ENCODE measurements at regions not wholly inside any gene's neighbourhood (a gene's known extent, or its start where the extent isn't known, plus 50 kb on each side); places are given as distances from the start of the nearest gene placed in this dataset.

DNA sequence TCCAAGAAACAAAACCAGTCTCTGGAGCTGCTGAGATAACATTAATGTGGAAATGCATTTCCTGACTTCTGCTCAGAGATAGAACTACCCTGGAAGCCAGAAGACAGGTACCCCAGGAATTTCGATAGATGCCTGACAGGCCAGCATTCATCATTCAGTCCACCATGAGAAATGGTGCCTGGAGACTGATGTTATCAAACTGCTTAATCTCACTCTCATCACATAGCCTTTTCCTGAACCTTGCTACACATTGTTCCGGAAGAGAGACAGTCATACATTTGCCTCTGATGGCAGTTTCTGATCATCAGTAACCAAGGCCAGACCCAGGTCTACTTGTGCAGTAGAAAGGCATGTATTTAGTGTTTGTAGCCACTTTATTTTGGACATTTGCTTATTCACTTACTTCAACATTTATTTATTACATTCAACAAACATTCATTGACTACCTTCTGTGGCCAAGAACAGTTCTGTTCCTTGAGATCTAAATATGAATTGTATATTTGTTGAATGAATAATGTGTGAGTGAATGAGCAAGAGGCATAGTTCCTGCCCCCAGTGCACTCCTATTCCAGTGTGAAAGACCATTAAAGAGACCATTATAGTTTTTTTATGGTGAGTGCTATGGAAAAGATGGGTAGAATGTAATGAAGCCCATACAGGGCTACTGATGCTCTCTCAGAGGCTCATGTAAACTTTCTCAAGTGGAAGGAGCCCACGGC lies 485.7 kb downstream of the NUF2 start:
- Histone ChIP-seq H3F3A (ENCODE audit: insufficient read depth, low read length, poor library complexity, severe bottlenecking) (no peaks in the 10 kb centered on the region), H3K9ac (ENCODE audit: low read length) (no peak overlapping the region), H3K4me2 (ENCODE audit: low read length) (no peak overlapping the region), H3K27me3 (ENCODE audit: insufficient read depth, low read depth, low read length) (no peaks in the 10 kb centered on the region), H3K4me3 (ENCODE audit: low read length) (no peak overlapping the region), H2AFZ (ENCODE audit: low read depth, low read length) (no peak overlapping the region), H4K20me1 (ENCODE audit: insufficient read depth) (no peaks in the 10 kb centered on the region), H3K36me3 (ENCODE audit: insufficient read depth, low read length) (no peaks in the 10 kb centered on the region), H3K27ac (ENCODE audit: low read length) (no peak overlapping the region), H3K9me2 (ENCODE audit: insufficient read depth, low read length) (no peaks in the 10 kb centered on the region), H3K79me2 (replicated peaks; ENCODE audit: insufficient read depth, low read length) (no peaks in the 10 kb centered on the region), H3K9me3 (ENCODE audit: low read length) (no peaks in the 10 kb centered on the region)
- TF ChIP-seq RAD21 (conservative IDR thresholded peaks at IDR 0.05) = no peak

DNA sequence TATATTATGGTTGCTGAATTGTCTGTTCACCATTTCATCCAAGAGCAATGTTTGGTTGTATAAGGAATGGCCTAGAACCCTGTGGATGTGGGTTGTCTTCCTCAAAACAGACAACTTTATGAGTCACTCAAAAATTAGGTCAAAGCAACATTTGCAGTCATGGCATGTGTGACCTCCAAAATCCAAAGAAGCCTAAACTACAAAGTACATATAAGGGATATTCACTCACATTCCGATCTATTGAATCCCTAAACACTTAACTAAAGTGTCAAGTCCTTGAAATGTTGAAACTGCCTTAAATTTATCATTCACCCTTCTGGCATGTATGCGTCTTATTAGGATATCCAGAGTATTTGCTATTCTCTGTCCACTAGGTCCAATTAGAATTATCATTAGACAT lies 491.5 kb downstream of the NUF2 start:
- Histone ChIP-seq H4K20me1 (ENCODE audit: insufficient read depth) (no peaks in the 10 kb centered on the region), H3F3A (ENCODE audit: insufficient read depth, low read length, poor library complexity, severe bottlenecking) (no peaks in the 10 kb centered on the region), H3K27me3 (ENCODE audit: insufficient read depth, low read depth, low read length) (no peaks in the 10 kb centered on the region), H3K4me3 (ENCODE audit: low read length) (no peak overlapping the region), H3K9ac (ENCODE audit: low read length) (no peak overlapping the region), H3K79me2 (replicated peaks; ENCODE audit: insufficient read depth, low read length) (no peaks in the 10 kb centered on the region), H2AFZ (ENCODE audit: low read depth, low read length) (no peak overlapping the region), H3K9me3 (ENCODE audit: low read length) (no peaks in the 10 kb centered on the region), H3K27ac (ENCODE audit: low read length) (no peak overlapping the region), H3K9me2 (ENCODE audit: insufficient read depth, low read length) (no peaks in the 10 kb centered on the region), H3K36me3 (ENCODE audit: insufficient read depth, low read length) (no peaks in the 10 kb centered on the region), H3K4me2 (ENCODE audit: low read length) (no peak overlapping the region)
- no peak for TF ChIP-seq POLR2AphosphoS5 (IDR thresholded peaks at IDR 0.05)
- TF ChIP-seq, protein P1, sequence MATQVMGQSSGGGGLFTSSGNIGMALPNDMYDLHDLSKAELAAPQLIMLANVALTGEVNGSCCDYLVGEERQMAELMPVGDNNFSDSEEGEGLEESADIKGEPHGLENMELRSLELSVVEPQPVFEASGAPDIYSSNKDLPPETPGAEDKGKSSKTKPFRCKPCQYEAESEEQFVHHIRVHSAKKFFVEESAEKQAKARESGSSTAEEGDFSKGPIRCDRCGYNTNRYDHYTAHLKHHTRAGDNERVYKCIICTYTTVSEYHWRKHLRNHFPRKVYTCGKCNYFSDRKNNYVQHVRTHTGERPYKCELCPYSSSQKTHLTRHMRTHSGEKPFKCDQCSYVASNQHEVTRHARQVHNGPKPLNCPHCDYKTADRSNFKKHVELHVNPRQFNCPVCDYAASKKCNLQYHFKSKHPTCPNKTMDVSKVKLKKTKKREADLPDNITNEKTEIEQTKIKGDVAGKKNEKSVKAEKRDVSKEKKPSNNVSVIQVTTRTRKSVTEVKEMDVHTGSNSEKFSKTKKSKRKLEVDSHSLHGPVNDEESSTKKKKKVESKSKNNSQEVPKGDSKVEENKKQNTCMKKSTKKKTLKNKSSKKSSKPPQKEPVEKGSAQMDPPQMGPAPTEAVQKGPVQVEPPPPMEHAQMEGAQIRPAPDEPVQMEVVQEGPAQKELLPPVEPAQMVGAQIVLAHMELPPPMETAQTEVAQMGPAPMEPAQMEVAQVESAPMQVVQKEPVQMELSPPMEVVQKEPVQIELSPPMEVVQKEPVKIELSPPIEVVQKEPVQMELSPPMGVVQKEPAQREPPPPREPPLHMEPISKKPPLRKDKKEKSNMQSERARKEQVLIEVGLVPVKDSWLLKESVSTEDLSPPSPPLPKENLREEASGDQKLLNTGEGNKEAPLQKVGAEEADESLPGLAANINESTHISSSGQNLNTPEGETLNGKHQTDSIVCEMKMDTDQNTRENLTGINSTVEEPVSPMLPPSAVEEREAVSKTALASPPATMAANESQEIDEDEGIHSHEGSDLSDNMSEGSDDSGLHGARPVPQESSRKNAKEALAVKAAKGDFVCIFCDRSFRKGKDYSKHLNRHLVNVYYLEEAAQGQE (IDR thresholded peaks at IDR 0.05; ENCODE audit: borderline replicate concordance) = no peak
- no peak for TF ChIP-seq EP300 (conservative IDR thresholded peaks at IDR 0.05; ENCODE audit: poor library complexity, severe bottlenecking)

DNA sequence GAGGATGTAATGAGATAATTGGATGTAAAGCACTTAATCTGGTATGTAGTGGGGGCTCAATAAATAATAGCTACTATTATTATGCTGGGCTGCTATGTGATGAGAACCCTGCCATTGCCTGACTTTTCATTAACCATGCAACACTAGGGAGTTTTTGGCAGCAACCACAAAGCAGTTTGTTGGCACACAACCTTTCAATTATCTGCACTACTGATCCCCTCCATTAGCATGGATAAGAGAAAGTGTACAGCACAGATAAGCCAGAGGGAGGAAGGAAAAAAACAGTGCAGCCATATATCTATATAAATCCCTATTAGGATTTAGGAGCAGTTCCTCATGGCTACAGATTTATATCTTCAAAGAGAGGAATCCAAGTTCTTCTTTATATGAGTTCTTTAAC lies 498.5 kb downstream of the NUF2 start:
- Histone ChIP-seq H4K20me1 (ENCODE audit: insufficient read depth) (no peaks in the 10 kb centered on the region), H3K9me2 (ENCODE audit: insufficient read depth, low read length) (no peaks in the 10 kb centered on the region), H3K36me3 (ENCODE audit: insufficient read depth, low read length) (no peaks in the 10 kb centered on the region), H3K27me3 (ENCODE audit: insufficient read depth, low read depth, low read length) (no peaks in the 10 kb centered on the region), H3K9me3 (ENCODE audit: low read length) (no peaks in the 10 kb centered on the region), H3K4me3 (ENCODE audit: low read length) (no peak overlapping the region), H2AFZ (ENCODE audit: low read depth, low read length) (no peak overlapping the region), H3K9ac (ENCODE audit: low read length) (no peak overlapping the region), H3K4me2 (ENCODE audit: low read length) (no peak overlapping the region), H3F3A (ENCODE audit: insufficient read depth, low read length, poor library complexity, severe bottlenecking) (no peaks in the 10 kb centered on the region), H3K79me2 (replicated peaks; ENCODE audit: insufficient read depth, low read length) (no peaks in the 10 kb centered on the region), H3K27ac (ENCODE audit: low read length) (no peak overlapping the region)
- TF ChIP-seq TAF1 (IDR thresholded peaks at IDR 0.05; ENCODE audit: low read depth) (no peak), SMC3 (conservative IDR thresholded peaks at IDR 0.05; ENCODE audit: poor library complexity) (no peak), EZH2 (IDR thresholded peaks at IDR 0.05; ENCODE audit: borderline replicate concordance, insufficient read depth, low read length, poor library complexity, severe bottlenecking) (no peak), RAD21 (conservative IDR thresholded peaks at IDR 0.05) (no peak), MXI1 (conservative IDR thresholded peaks at IDR 0.05; ENCODE audit: poor library complexity, severe bottlenecking) (no peak), POLR2AphosphoS5 (IDR thresholded peaks at IDR 0.05) (no peak), EP300 (conservative IDR thresholded peaks at IDR 0.05; ENCODE audit: poor library complexity, severe bottlenecking) (no peak)
- TF ChIP-seq, protein P2, sequence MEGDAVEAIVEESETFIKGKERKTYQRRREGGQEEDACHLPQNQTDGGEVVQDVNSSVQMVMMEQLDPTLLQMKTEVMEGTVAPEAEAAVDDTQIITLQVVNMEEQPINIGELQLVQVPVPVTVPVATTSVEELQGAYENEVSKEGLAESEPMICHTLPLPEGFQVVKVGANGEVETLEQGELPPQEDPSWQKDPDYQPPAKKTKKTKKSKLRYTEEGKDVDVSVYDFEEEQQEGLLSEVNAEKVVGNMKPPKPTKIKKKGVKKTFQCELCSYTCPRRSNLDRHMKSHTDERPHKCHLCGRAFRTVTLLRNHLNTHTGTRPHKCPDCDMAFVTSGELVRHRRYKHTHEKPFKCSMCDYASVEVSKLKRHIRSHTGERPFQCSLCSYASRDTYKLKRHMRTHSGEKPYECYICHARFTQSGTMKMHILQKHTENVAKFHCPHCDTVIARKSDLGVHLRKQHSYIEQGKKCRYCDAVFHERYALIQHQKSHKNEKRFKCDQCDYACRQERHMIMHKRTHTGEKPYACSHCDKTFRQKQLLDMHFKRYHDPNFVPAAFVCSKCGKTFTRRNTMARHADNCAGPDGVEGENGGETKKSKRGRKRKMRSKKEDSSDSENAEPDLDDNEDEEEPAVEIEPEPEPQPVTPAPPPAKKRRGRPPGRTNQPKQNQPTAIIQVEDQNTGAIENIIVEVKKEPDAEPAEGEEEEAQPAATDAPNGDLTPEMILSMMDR (IDR thresholded peaks at IDR 0.05; ENCODE audit: poor library complexity, severe bottlenecking) = no peak
- TF ChIP-seq, protein P1 (IDR thresholded peaks at IDR 0.05; ENCODE audit: borderline replicate concordance) = no peak

All from neural cell (in vitro differentiated cells).